GM15510 (cell line): ENCODE measurements at regions not wholly inside any gene's neighbourhood (a gene's known extent, or its start where the extent isn't known, plus 50 kb on each side); places are given as distances from the start of the nearest gene placed in this dataset.

ENCODE experiments used
- POLR2A ChIP-seq: IDR thresholded peaks from 3 replicates; pipeline ENCODE4 v1.6.1; 2011; ENCODE audit warnings: borderline replicate concordance; ENCODE audit not compliant: insufficient read length; ENCODE audit errors: extremely low read depth

GRCh38 chr2:192551760-192552159 is 357.0 kb upstream of the TMEFF2 start:
- no peak for TF ChIP-seq POLR2A

DNA sequence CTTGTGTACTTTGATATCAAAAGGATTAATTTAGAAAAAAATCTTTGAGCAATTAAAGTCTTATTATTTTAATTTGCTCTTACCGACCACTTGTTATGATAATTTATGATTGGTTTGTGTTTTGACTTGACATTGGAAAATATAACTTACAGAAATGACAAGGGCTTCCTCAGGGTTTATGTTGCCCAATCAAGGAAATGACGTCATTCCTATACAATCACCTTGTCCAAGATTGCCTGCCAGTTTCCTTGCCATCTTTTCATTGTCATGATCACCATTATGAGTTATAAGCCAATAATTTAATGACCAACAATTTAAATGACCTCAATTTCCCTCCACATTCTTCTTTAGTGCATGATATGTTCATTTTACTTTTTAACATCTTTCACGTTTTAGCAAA is 351.8 kb upstream of the TMEFF2 start:
- TF ChIP-seq POLR2A, result no peak

DNA sequence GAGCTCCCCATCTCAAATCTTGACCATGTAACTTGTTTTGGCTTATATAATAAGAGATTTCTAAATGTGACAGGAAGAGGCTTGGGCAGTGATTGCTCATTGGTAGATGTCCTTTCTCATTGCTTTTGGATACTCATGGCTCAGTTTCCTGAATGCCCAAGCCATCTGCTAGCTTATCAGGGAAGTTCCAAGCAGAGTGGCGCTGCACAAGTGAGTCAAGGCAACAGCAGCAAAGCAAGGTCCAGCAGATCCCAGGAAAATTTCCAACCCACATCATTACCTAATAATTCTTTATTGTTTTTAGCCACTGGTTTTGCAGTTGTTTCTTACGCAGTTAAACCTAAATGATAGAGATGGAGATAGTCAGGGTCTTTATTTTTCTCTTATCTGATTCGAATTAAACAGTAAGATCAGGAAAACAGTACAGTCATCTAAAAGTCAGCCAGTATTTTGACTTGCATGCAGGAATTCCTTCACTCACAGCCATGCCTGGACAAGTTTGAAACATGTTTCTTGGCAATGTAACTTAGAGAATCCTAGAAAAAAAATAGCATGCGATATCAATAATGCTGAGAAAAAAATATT is 349.7 kb upstream of the TMEFF2 start:
- no peak for TF ChIP-seq POLR2A

- no peak for TF ChIP-seq POLR2A
These were observed 344.6 kb upstream of the TMEFF2 start for GRCh38 chr2:192539306-192539705.

GRCh38 chr2:192536922-192537624 is 342.3 kb upstream of the TMEFF2 start:
- no peak for TF ChIP-seq POLR2A

GRCh38 chr2:192535956-192536921 is 341.5 kb upstream of the TMEFF2 start:
- no peak for TF ChIP-seq POLR2A

DNA sequence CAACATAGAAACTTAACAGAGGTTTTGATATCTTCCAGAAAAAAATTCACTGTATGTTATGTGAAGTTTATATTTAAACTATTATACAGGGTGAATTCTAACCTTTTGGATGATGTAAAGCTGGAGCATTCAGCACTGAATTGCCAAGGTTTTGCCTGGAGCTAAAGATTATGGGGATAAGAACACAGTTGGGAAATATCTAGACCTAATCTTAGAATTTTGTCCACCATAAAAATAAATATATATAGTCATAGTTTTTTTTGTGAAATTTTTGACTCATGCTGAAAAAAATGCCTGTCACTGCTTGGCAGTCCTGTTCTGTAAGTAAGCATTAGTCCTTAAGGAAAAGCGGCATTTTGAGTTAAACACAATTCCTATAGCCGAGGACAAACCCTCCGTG is 339.3 kb upstream of the TMEFF2 start:
- TF ChIP-seq POLR2A, result no peak

GRCh38 chr2:192515937-192516336 is 321.2 kb upstream of the TMEFF2 start:
- no peak for TF ChIP-seq POLR2A

GRCh38 chr2:192513575-192513974 is 318.8 kb upstream of the TMEFF2 start:
- no peak for TF ChIP-seq POLR2A

GRCh38 chr2:192500550-192501200 is 305.9 kb upstream of the TMEFF2 start:
- TF ChIP-seq POLR2A, result no peak

DNA sequence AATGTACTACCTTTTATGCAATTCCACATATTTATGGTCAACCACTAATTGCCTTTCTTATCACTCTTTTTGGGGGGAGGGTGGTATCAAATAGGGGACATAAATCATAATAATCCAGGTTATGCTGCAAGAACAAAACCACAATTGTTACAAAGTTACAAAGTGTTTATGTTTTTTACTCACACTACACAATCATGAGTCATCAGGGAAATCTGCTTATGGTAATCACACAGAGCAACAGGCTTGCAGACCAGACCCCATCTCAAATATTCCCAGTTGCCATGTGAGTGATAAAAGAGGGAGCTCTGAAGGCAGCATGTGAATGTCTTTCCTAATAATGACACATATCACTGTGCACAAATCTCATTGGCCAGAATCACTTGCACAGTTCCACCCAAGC is 304.7 kb upstream of the TMEFF2 start:
- no peak for TF ChIP-seq POLR2A

GRCh38 chr2:192498747-192499146 is 304.0 kb upstream of the TMEFF2 start:
- TF ChIP-seq POLR2A, result no peak

DNA sequence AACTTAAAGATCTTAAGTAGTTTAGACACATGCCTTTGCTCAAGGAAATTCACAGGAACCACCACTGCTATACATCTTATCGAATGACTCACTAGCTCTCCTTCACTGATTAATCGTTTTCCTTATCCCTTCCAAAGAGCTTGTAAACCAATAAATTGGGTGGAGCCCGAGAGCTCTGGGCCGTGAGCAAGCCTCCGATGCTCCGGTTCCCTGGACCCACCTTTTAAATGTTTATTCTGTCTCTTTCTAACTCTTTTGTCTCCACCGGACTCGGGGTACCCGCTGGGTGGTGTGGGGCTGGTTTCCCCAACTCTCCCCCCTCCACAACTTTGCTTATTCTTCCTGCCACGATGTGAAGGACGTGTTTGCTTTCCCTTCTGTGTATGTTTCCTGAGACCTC is 292.9 kb upstream of the TMEFF2 start:
- no peak for TF ChIP-seq POLR2A

GRCh38 chr2:192484903-192485302 is 290.2 kb upstream of the TMEFF2 start:
- no peak for TF ChIP-seq POLR2A

GRCh38 chr2:192480984-192481383 is 286.3 kb upstream of the TMEFF2 start:
- no peak for TF ChIP-seq POLR2A
